ENCODE measurements at regions not wholly inside any gene's neighbourhood (a gene's known extent, or its start where the extent isn't known, plus 50 kb on each side); places are given as distances from the start of the nearest gene placed in this dataset.

- no peak overlapping the region for H3K27ac ChIP-seq (ENCODE audit: low read depth, low read length, poor library complexity, severe bottlenecking)
Measured at GRCh38 chr6:167685654-167686053, 141.1 kb upstream of the AFDN start.

GRCh38 chr6:167686204-167686893, 140.4 kb upstream of the AFDN start:
- H3K36me3 ChIP-seq (ENCODE audit: insufficient read depth, low read length), result no peaks in the 10 kb centered on the region
- no peak overlapping the region for H2AFZ ChIP-seq (ENCODE audit: low read length)
- no peaks in the 10 kb centered on the region for H3K27me3 ChIP-seq (ENCODE audit: insufficient read depth, low read length)
- H3K9ac ChIP-seq (ENCODE audit: low read length), result no peak overlapping the region
- no peak for TF ChIP-seq EZH2 (IDR thresholded peaks at IDR 0.05; ENCODE audit: borderline replicate concordance, low read length)
- TF ChIP-seq CTCF (IDR thresholded peaks at IDR 0.05; ENCODE audit: low read length), result no peak
- H3F3A ChIP-seq (ENCODE audit: insufficient read depth, low read length), result no peaks in the 10 kb centered on the region
- no peak overlapping the region for H3K4me2 ChIP-seq (ENCODE audit: low read length)
- no peak overlapping the region for H3K27ac ChIP-seq (ENCODE audit: low read depth, low read length, poor library complexity, severe bottlenecking)
- no peak overlapping the region for H3K4me3 ChIP-seq (ENCODE audit: low read depth, low read length, poor library complexity, severe bottlenecking)
- no peaks in the 10 kb centered on the region for H3K4me1 ChIP-seq (ENCODE audit: insufficient read depth, low read length, severe bottlenecking)
- no peaks in the 10 kb centered on the region for H3K9me2 ChIP-seq (ENCODE audit: low read depth, low read length)
- H4K20me1 ChIP-seq (ENCODE audit: insufficient read depth, low read length), result no peaks in the 10 kb centered on the region
- no peaks in the 10 kb centered on the region for H3K9me3 ChIP-seq (ENCODE audit: low read length)
- H3K79me2 ChIP-seq (ENCODE audit: insufficient read depth, low read length), result no peaks in the 10 kb centered on the region

More at GRCh38 chr6:167685654-167686053, 141.1 kb upstream of the AFDN start:
- Histone ChIP-seq H3K79me2 (ENCODE audit: insufficient read depth, low read length) (no peaks in the 10 kb centered on the region), H3K27me3 (ENCODE audit: insufficient read depth, low read length) (0 out of 2 replicates have a peak, but pooled peaks cover 3% of the 10 kb centered on the region), H4K20me1 (ENCODE audit: insufficient read depth, low read length) (no peaks in the 10 kb centered on the region), H3K4me3 (ENCODE audit: low read depth, low read length, poor library complexity, severe bottlenecking) (no peak overlapping the region), H3F3A (ENCODE audit: insufficient read depth, low read length) (no peaks in the 10 kb centered on the region), H3K9me3 (ENCODE audit: low read length) (no peaks in the 10 kb centered on the region), H2AFZ (ENCODE audit: low read length) (no peak overlapping the region), H3K9me2 (ENCODE audit: low read depth, low read length) (no peaks in the 10 kb centered on the region), H3K9ac (ENCODE audit: low read length) (no peak overlapping the region), H3K4me2 (ENCODE audit: low read length) (no peak overlapping the region), H3K36me3 (ENCODE audit: insufficient read depth, low read length) (no peaks in the 10 kb centered on the region), H3K4me1 (ENCODE audit: insufficient read depth, low read length, severe bottlenecking) (no peaks in the 10 kb centered on the region)
- TF ChIP-seq CTCF (IDR thresholded peaks at IDR 0.05; ENCODE audit: low read length) (no peak), EZH2 (IDR thresholded peaks at IDR 0.05; ENCODE audit: borderline replicate concordance, low read length) (no peak)

- Histone ChIP-seq H3K27ac (ENCODE audit: low read depth, low read length, poor library complexity, severe bottlenecking) (no peak overlapping the region), H3F3A (ENCODE audit: insufficient read depth, low read length) (no peaks in the 10 kb centered on the region), H3K4me3 (ENCODE audit: low read depth, low read length, poor library complexity, severe bottlenecking) (no peak overlapping the region), H3K36me3 (ENCODE audit: insufficient read depth, low read length) (no peaks in the 10 kb centered on the region), H3K9me3 (ENCODE audit: low read length) (no peaks in the 10 kb centered on the region), H3K27me3 (ENCODE audit: insufficient read depth, low read length) (no peaks in the 10 kb centered on the region), H4K20me1 (ENCODE audit: insufficient read depth, low read length) (no peaks in the 10 kb centered on the region), H2AFZ (ENCODE audit: low read length) (no peak overlapping the region), H3K79me2 (ENCODE audit: insufficient read depth, low read length) (no peaks in the 10 kb centered on the region), H3K4me2 (ENCODE audit: low read length) (no peak overlapping the region), H3K4me1 (ENCODE audit: insufficient read depth, low read length, severe bottlenecking) (no peaks in the 10 kb centered on the region), H3K9me2 (ENCODE audit: low read depth, low read length) (no peaks in the 10 kb centered on the region), H3K9ac (ENCODE audit: low read length) (no peak overlapping the region)
- no peak for TF ChIP-seq EZH2 (IDR thresholded peaks at IDR 0.05; ENCODE audit: borderline replicate concordance, low read length)
- TF ChIP-seq CTCF (IDR thresholded peaks at IDR 0.05; ENCODE audit: low read length), result no peak
Measured at GRCh38 chr6:167687116-167687725, 139.5 kb upstream of the AFDN start.

Data from OCI-LY1 (cell line).